Body of pancreas (tissue), 4 donors: ENCODE measurements at regions not wholly inside any gene's neighbourhood (a gene's known extent, or its start where the extent isn't known, plus 50 kb on each side); places are given as distances from the start of the nearest gene placed in this dataset.

Source experiments
- POLR2A ChIP-seq, 3 donors: fragments of 450-650 bp; IDR thresholded peaks; one replicate each; pipeline ENCODE4 v1.6.1; 2016; ENCODE audit warnings: antibody characterized with exemption in 3 of 3, mild to moderate bottlenecking in 2 of 3
- TF ChIP-seq, protein P1 (sequence below), 7 experiments: fragments of 450-650 bp in 4 of 7; fragments of 200-600 bp in 3 of 7; sonication (generic) in 3 of 7; IDR thresholded peaks; one replicate each; pipeline ENCODE4 v1.5.1; 2016 to 2019; ENCODE audit warnings: antibody characterized with exemption in 7 of 7

DNA sequence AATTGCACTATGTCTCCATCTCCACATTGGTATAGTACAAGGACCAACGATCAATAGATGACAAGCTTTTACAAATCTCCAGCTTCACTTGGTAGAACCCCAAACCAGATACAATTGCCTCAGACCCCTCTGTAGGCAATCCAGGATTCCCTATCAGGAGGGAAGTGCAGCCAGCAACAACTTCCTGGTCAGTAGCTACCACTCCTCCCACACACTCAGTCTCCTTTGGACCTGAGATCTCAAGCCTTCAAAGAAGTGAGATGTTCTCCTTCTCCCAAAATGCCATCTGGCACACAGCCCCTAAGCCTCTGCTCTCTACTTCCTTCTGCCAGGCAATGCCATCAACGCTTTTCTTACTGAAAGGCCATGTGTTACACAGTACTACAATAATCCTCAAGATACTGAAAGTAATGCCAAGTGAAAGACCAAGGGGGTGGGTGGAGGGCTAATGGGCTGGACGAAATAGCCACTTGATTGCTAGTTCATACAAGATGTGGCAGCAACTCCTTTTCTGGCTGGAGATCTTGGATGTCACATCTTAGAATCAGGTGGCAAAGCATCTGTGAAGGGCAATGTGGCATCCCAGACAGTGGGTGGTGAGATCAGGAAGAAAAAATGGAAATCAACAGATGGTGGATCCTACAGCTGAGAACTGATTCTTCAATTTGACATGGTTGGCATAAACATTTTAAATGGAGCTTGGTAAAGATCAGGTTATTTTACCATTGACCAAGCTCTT lies 75.3 kb upstream of the ACP3 start:
- TF ChIP-seq, protein P1, sequence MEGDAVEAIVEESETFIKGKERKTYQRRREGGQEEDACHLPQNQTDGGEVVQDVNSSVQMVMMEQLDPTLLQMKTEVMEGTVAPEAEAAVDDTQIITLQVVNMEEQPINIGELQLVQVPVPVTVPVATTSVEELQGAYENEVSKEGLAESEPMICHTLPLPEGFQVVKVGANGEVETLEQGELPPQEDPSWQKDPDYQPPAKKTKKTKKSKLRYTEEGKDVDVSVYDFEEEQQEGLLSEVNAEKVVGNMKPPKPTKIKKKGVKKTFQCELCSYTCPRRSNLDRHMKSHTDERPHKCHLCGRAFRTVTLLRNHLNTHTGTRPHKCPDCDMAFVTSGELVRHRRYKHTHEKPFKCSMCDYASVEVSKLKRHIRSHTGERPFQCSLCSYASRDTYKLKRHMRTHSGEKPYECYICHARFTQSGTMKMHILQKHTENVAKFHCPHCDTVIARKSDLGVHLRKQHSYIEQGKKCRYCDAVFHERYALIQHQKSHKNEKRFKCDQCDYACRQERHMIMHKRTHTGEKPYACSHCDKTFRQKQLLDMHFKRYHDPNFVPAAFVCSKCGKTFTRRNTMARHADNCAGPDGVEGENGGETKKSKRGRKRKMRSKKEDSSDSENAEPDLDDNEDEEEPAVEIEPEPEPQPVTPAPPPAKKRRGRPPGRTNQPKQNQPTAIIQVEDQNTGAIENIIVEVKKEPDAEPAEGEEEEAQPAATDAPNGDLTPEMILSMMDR (IDR thresholded peaks at IDR 0.05) = no peak
- no peak for TF ChIP-seq POLR2A (IDR thresholded peaks at IDR 0.05)
